Activated CD4-positive, alpha-beta T cell treated with anti-CD3 and anti-CD28 coated beads, Interleukin-2, amount 50 U/mL, for 1 hour (primary cell): ENCODE measurements at regions not wholly inside any gene's neighbourhood (a gene's known extent, or its start where the extent isn't known, plus 50 kb on each side); places are given as distances from the start of the nearest gene placed in this dataset.
"Not testable (repeated sequence)": the region's sequence is repeated elsewhere in the genome, so short reads cannot be mapped to it uniquely, and the experiment has no call there.

Experiments used
- DNase-seq: peaks from one replicate; pipeline ENCODE4 v3.0.0-alpha.2; 2020

DNA sequence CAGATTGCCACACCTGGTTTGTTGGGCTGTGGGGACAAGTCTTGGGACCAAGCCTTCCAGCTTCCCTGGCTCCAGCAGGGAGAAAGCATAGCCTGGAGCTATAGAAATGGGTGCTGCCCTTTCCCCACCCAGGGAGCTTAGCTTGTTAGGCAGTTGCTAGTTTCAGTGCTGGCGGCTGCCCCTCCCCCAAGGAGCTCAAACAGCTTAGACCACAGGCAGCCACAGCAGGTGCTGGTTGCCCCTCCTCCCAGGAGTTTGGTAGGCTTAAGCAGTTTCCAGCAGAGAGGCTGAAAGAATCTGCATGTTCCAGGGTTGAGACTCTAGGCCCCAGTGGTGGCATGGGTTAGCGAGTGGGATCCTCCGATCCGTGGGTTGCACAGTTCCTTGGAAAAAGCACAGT, 889.7 kb downstream of the IGSF11 start:
- DNase-seq, result no peak

DNA sequence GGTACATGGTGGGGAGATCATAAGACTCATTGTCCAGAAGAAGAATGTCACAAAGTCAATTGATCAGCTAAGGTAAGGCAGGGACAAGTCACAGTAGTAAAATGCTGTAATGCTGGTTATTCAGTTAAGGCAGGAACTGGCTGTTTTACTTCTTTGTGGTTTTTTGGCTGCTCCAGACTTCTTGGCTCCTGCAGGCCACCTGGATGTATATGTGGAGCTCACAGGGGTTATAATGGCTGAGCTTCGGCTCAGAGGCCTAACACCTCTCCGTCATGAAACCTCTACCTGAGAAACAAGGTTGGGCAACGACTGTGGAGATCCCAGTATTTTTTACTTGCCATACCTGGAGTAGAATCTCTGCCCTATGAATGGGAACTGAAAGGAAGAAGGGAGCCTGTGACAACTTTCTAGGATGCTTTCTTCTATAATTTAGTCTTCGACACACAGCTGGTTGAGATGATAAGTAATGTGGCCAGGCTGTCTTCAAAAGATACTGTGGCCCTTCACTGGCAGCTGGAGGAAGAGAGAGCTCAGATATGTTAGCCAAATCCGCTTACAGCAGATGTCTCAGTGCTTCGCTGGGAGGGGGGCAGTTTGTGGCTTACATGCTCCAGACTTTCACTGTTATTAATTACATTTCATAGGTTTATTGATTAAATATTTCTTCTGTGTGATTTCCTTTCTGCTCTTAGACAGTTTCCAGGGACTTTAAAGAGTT, 887.8 kb downstream of the IGSF11 start:
- DNase-seq, result no peak

DNA sequence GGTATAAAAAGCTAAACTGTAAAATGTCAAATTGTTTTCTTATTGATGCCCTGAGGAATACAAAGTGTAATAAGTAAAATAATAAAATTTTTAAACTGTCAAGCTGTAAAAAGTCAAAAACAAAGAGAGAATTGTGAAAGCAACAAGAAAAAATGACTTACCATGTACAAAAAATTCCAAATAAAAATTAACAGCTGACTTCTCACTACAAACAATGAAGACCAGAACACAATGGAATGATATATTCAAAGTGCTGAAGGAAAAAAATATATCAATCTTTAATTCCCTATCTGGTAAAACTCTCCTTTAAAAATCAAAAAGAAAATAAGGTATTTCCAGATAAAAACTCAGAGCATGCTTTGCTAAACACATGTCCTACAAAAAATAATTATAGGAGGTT, 883.5 kb downstream of the IGSF11 start:
- DNase-seq, result no peak

DNA sequence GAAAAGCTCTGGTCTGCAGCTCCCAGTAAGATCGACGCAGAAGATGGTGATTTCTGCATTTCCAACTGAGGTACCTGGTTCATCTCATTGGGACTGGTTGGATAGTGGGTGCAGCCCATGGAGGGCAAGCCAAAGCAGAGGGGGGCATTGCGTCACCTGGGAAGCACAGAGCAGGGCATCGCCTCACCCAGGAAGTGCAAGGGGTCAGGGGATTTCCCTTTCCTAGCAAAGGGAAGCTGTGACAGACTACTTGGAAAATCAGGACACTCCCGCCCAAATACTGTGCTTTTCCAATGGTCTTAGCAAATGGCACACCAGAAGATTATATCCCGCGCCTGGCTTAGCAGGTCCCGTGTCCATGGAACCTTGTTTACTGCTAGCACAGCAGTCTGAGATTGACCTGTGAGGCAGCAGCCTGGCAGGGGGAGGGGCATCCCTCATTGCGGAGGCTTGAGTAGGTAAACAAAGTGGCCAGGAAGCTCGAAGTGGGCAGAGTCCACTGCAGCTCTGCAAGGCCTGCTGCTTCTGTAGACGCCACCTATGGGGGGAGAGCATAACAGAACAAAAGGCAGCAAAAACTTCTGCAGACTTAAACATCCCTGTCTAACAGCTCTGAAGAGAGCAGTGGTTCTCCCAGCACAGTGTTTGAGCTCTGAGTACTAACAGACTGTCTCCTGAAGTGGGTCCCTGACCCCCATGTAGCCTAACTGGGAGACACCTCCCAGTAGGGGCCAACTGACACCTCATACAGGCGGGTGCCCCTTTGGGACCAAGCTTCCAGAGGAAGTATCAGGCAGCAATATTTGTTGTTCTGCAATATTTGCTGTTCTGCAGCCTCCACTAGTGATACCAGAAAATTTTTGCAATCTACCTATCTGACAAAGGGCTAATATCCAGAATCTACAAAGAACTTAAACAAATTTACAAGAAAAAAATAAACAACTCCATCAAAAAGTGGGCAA, 871.7 kb downstream of the IGSF11 start:
- DNase-seq, result not testable (repeated sequence)

DNA sequence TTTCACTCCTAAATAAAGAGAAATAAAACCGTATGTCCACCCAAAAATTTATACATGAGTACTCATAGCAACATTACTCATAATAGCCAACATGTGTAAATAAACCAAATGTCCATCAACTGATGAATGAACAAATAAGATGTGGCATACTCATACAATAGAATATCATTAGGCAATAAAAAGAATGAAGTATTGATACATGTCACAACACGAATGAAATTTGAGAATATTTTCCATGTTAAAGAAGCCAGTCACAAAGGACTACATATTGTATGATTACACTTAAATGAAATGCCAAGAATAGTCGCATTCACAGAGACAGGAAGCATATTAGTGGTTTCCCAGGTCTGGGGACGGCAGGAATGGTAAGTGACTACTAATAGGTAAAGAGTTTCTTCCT, 869.2 kb downstream of the IGSF11 start:
- DNase-seq, result no peak

DNA sequence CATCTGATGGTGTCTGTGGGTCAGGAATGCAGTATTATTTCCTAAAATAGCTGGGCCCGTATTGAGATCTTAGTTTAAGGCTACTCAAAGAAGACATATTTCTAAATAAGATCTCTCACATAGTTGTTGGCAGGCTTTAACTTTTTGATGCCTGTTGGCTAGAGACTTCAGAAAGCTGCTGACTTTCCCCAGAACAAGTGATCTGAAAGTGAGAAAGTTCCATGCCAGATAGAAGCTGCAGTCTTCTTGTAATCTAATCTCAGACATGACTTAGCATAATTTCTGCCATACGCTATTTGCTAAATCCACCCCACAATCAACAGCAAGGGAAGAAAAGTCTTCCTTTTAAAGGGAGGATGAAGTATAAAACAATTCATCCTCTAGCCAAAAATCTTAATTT, 867.1 kb downstream of the IGSF11 start:
- DNase-seq, result no peak

DNA sequence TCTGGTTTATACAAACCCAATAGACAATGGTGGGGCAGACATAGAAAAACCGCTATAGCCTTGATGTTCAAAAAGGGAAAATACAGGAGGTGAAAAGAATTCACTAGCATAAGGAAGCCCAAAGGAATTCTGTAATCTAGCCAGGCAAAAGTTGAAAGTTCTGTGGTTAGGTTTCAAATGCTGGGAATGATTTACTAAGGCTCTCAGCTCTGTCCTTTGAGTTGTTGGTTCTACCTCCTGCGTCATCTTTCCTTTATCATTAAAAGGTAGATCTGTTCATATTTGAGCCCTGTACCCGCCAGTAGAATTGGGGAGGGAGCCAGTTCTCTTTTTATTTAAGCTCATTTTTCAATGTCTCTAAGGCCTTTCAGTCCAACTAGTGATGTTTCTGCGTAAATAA, 866.5 kb downstream of the IGSF11 start:
- no peak for DNase-seq

DNA sequence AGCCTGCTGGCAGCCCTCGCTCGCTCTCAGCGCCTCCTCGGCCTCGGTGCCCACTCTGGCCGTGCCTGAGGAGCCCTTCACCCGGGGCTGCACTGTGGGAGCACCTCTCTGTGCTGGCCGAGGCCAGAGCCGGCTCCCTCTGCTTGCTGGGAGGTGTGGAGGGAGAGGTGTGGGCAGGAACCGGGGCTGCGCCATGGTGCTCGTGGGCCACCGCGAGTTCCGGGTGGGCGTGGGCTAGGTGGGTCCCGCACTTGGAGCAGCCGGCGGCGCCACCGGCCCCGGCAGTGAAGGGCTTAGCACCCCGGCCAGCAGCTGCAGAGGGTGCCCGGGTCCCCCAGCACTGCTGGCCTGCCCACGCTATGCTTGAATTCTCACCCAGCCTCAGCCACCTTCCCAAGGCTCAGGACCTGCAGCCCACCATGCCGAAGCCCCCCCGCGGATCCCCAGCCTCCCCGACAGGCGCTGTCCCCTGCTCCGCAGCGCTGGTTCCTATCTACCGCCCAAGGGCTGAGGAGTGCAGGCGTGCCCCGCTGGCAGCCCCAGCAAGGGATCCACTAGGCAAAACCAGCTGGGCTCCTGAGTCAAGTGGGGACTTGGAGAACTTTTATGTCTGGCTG, 863.3 kb downstream of the IGSF11 start:
- DNase-seq, result no peak

DNA sequence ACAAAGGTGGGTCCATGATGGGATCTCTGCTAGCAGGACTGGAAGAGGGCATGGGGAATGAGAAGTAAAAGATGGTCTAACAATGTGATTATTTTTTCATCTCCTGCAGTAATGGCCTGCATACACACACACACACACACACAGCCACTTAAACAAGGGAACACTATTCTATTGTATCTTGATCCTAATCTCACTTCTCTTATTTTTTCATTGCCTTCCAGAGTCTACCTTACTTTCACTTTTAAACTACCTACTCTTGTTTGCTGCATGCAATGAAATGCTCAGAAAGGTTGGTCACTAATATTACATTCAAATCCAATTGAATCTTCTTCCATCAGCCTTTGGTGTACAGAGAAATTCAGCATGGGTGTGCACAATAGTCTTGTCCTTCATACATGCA, 853.8 kb downstream of the IGSF11 start:
- DNase-seq, result no peak

DNA sequence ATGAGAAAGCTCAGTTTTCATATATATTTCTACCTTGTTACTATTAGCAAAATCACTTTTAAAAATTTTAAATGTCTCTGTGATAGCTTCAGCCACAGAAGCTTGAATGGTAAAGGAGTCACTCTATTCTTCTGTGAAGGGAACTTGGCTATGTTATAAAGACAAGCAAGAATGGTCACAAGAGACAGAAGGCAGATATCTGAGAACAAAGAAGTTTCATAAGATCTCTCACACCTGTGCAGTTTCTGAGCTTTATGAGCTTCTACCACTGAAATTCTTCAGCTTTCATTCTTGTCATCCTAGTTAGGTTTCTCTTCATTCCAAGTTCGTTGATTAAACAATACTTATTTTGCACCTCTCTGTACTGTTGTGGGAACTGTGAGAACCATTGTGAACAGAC, 853.4 kb downstream of the IGSF11 start:
- DNase-seq, result no peak

DNA sequence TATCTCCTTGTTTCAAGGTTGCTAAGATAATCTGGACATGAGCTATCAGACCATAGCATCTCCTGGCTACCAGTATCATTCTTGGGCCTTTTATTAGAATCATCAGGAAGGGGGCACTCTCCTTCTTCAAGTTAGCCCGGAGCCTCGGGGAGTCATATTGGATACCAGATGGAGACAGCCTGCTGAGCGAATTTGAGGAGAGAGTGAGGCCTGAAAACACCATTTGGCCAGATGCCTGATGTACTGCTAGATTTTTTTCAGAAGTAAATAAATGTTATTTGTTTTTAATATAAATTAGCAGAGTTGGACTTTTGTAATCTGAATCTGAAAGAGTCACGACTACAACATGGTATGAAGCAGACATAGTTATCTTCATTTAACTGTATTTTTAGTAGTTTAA, 848.6 kb downstream of the IGSF11 start:
- no peak for DNase-seq

DNA sequence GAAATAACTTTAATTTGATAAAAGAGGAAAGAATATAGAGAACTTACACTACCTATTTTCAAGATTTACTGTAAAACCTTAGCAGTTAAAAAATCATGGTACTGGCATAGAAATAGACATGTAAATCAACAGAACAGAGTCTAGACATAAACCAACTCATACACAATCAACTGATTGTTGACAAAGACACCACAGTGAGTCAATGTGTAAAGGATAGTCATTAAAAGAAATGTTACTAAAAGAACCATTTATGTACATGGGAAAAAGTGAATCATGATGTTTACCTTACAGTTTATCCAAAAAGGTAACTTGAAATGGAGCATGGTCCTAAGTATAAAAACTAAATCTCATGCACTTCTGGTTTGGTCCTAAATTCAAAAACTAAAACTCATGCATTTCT, 847.4 kb downstream of the IGSF11 start:
- no peak for DNase-seq

DNA sequence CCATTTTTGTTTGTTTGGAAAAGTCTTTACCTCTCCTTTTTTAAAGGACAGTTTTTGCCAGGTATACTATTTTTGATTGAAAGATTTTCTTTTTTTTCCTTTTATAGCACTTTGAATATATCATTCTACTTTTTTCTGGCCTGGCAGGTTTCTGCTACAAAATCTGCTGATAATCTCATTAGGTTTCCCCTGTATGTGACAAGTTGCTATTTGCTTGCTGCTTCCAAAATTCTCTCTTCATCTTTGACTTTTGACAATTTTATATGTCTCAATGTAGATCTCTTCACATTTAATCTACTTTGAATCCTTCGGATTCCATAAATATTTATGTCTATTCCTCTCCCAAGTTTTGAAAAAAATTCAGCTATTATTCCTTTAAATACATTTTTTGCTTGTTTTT, 838.5 kb downstream of the IGSF11 start:
- DNase-seq, result no peak

DNA sequence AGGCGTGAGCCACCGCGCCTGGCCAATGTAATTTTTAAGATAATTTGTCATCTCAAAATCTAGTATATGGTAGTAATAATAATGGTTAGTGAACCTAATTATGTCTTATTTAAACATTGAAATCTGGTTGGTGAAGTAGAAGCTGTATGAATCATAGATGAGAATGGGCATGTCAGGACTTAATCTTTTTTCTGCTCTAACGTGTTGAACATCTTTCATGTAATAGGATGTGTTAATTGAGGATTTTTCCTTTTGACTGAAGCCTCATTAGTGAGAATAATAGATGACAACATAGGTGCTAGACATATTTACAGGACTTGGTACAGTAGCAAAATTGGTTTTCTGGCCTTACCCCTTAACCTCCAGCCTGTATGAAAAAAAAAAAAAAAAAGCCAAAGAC, 835.6 kb downstream of the IGSF11 start:
- no peak for DNase-seq

DNA sequence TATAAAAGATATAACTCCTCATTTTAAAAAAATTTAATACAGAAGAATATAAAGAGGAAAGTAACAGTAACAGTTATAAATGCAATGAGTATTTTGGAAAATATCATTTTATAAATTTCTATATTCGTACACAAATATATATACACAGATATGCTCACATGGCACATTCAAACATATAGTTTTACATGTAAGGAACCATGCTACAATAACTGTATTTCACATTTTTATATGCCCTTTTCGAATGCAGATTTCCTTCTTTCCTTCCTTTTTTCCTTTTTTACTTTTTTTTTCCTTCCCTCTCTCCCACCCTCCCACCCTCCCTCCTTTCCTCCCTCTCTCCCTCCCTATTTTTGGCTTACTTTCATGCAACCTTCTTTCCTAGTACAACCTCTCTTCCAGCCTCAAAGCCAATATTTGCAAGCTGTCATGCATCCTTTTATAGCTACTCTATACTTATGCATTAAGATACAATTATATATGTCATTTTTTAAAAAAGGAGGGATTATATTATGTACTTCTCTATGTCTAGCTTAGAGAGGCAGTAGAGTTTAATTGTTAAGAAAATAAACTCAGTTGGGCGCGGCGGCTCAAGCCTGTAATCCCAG, 830.5 kb downstream of the IGSF11 start:
- no peak for DNase-seq

DNA sequence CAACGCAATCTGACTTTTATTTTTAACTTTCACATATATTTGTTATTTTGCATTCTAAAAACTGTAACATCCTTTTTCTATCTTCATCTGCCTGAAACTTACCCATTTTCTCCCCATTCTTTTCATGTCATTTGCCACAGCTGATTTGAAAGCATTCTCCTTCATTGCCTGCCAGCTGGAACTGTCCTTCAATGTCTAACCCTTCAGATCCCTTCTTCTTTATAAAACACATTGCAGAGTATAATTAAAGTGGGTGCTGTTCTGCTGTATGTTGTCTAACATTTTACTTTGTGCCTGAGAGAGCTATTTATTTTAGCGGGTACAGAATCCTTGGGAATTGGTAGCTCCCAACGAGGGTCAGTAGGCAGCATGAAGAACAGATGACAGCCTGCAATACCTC, 827.4 kb downstream of the IGSF11 start:
- DNase-seq, result no peak

DNA sequence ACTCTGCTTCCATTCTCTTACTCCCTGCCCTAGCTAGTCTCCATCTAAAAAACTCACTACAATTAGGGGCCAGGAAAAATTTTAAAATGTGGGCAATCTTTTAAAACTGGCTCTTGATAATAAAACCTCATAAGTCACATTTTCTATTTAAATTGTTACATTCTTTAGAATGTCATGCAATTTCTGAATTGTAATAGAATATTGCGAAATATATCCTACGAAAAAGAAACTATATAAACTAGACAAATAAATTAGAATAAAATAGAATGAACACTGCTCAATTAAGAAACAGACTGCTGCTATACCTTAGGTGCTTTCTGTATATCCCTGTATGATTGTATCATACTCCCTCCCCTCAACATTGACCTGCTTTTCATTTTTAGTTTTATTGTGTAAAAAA, 826.0 kb downstream of the IGSF11 start:
- no peak for DNase-seq

DNA sequence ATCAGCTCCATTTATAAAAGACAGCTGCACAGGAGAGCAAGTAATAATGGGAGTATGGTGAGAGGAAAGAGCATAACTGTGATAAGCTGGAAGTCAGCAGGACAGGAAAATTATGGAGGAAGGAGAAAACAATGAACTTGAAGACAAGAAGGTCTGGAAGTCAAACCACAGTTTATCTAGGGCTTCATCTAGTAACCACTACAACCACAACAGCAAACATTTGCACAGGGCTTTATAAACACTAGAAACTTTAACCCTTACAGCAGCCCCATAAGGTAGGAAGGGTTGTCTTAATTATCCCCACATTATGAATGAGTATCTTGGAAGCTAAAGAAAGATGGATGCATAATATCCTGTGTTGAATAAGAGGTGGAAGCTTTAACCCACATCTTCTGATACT, 820.8 kb downstream of the IGSF11 start:
- no peak for DNase-seq

DNA sequence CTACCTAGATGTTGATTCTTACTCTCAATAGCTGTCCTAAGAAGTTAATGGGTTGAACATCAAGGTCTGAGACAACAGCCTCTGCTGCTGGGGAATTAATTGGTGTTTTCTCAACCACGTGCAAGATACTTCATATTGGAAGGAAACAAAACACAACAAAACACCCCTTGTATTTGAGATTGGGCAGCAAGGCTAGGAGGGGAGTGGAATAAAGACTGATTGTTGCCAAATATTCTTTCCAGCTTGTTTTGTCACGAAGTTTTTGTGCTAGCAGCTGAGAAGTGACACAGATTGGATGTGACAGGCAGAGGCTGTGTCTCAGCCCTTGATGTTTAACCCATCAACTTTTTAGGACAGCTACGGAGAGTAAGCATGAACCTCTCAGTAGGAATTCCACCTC, 808.4 kb downstream of the IGSF11 start:
- DNase-seq, result no peak

DNA sequence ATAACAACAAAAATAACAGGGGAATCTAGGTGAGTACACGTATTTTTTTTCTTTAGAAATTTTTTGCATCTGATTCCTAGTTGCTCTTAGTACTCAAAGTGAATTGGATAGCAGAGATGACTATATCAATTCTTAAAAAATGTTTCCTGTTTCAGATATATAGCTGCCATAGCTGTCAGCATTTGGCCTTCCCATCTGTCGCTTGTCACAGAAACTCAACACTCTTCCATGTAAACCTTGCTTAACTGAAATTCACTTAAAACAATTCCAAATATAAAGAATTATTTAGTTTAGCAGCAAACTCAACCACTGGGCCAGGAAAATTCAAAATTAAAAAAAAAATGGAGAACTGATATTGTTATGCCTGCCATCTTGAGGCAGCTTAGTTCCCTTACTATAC, 807.5 kb downstream of the IGSF11 start:
- no peak for DNase-seq

DNA sequence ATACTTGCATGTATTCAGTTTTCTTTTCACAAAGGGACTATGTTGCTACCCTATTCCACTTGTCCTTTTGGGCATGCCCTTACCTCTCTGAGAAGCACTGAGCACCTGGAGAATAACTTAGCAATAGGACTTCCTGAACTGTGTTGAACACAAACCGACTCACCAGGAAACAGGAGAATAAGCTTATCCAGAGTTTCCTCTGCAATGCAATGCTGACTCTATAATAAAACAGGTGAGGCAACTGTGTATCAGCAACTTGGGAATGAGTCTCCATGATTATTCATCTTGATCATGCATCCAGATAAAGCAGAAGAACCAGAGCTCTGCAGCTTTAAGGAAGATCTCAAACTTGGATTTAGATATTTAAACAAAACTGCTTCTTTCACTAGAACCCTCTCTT, 806.5 kb downstream of the IGSF11 start:
- no peak for DNase-seq

DNA sequence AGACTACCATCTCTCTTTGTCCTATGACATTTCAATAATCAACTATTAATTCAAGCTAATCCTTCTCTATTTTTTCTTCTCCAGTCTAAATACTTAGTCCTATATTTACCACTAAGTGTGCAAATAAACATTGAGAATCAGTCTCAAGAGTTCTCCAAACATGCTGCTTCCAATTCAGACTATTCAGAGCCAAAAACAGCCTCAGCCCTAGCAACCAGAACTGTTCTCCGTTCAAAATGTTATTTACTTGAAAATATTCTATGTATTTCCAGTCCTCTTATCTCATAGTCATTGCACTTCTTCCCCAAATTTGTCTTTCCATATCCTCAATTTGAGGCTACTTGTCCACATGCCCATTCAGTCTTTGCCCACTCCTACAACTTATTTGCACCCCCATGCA, 805.5 kb downstream of the IGSF11 start:
- no peak for DNase-seq

DNA sequence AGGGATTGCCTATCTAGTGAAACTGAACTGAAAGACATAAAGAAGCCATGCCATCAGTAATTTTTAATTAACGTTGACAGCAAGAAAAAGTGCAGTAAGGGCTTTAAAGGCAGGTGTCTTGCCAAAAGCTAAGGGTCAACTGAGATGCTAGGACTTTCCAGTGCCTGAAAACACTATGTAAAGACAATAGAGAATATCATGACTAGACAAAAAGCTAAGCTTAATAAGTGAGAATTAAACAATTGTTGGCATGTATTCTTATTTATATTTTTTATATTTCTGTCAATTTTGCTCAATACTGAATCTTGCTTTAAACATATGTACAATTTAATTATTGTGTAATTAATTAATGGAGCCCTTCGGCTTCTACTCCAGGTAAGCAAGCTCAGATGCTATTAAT, 803.1 kb downstream of the IGSF11 start:
- no peak for DNase-seq

DNA sequence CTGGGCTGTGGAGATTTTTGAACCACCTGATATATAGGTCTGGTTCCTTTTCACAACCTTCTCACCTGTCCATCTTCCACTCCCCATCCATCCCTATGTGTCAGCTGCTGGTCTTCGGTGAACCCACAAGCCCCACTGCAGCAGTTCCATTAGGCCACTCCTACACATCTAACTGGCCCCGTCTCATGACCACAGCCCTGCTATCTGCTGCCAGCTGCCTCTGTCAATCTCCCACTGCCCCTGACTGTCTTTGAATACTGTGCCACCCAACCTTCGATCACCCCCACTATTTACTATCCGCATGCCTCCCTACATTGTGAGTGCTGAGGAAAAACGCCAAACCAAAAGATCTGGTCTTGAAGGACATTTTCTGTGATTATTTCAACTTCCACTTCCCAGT, 795.4 kb downstream of the IGSF11 start:
- no peak for DNase-seq
